GM21576 (cell line): ENCODE measurements at regions not wholly inside any gene's neighbourhood (a gene's known extent, or its start where the extent isn't known, plus 50 kb on each side); places are given as distances from the start of the nearest gene placed in this dataset.

Source experiments
- ATAC-seq: cut with Tn5 transposase; IDR thresholded peaks from one replicate; pipeline ENCODE4 v1.9.1; 2021; ENCODE audit warnings: mild to moderate bottlenecking, moderate library complexity; ENCODE audit not compliant: unreplicated experiment

DNA sequence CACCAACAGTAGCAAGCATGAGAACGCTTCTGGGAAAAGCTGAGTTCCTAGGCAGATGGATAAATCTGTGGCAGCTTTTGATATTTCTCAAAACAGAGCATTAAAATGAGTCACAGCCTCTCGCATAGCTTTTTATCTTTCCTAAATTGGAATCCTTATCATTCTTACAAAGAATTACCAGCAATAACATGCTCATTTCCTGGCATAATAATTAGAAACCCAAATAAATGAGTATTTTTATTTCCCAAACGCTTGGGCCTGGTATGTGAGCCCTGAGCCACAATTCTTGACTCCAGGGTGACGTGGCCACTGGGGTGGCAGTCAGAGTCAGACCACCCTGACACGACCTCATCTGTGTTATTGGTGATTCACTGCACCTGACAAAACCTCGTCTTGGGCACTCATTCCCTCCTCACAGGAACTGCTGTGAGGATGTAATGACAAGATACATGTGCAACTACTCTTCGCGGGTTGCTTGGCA is 210.7 kb downstream of the ARL4C start:
- ATAC-seq, result no peak

DNA sequence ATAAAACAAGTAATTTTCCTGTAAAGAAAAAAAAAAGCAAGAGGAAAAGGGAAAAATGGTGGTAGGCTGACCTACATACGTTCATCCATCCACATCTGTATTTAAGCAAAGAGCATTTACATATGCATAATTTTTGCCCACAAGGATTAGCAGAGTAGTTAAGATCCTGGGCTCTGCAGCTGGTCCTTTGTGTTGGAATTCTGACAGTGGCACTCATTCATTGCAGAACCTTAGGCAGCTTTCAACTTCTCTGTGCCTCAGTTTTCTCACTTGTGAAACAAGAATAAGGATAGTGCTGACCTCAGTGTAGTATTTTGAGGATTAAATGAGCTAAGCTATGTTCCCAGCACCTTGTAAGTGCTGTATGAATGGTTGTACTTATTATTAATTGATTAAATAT is 211.3 kb downstream of the ARL4C start:
- no peak for ATAC-seq

DNA sequence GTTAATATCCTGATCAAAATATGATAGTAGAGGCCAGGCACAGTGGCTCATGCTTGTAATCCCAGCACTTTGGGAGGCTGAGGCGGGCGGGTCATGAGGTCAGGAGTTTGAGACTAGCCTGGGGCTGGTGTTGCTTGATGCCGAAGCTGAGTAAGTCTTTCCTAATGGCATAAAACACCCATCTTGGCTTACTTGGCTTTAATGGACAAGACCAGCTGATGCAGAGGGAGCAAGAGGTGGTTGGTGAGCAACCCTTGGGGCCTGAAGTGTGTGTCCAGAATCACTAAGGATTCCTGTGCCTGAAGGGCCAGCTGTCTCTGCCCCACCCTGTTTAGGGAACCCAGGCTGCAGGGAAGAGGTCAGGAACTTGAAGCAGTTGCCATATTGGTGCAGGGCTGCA is 217.2 kb downstream of the ARL4C start:
- no peak for ATAC-seq

DNA sequence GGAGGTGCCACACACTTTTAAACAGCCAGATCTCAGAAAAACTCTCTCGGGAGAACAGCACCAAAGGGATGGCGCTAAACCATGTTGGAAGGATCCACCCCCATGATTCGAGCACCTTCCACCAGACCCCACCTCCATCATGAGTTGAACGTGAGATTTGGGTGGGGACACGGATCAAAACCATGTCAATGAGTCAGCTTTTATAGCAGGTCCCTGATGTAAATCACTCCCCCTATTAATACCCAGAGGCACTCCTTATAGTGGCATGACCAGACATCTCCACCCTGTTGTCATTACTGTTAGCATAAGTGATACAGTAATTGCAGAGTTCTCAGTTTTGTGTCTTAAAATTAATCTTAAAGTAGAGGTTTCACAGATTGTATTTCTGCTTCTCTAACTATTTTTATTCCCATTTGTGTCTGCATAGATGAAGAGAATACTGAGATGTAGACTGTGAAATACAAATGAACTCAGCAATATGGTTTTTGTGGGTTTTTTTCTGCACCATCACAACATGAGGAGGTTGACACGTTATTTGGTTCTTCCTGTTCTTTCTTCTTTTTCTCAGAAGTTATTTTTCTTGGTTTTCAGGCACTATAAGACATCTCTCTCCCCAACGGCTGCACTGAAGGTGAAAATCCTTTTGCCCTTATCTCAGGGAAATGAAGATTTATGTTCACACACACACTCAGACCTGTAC is 218.2 kb downstream of the ARL4C start:
- no peak for ATAC-seq

DNA sequence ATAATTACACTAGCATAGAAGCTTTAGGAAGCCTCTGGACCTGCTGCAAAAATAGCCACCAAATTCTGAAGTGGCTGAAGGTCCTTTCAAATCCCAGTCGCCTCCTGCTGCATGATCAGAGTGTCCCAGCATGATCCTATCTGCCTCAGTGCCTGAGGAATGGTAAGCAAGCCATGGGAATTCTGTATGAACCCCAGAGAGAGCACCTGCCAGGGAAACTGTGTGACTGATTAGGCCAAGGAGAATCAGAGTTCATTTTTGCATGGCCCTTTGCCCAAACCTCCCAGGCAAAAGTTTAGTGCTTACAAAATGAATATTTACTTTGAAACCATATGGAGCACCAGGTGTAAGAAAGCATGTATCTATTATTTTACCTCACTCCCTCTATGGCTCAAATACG is 221.4 kb downstream of the ARL4C start:
- no peak for ATAC-seq

DNA sequence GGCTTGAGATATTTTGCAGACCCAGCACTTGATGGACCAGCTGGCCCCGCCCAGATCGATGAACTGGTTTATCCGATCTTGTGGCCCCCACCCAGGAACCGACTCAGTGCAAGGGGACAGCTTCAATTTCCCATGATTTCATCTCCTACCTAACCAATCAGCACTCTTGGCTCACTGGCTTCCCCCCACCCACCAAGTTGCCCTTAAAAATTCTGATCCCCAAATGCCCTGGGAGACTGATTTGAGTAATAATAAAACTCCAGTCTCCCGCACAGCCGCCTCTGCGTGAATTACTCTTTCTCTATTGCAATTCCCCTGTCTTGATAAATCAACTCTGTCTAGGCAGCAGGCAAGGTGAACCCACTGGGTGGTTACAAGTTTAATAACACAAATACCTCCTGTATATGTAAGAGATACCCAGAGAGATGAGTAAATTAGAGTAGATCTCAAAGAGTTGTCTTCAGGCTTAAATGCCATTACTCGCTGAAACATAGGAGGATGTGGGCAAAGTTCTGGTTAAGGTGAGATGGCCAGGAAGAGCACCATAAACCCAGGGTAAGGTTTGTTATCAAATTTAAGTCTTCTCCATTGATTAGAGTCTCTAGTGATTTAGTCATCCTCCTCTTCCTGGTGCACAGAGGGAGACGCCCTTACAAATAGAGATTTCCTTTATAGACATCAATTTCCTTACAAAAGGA is 222.8 kb downstream of the ARL4C start:
- no peak for ATAC-seq

DNA sequence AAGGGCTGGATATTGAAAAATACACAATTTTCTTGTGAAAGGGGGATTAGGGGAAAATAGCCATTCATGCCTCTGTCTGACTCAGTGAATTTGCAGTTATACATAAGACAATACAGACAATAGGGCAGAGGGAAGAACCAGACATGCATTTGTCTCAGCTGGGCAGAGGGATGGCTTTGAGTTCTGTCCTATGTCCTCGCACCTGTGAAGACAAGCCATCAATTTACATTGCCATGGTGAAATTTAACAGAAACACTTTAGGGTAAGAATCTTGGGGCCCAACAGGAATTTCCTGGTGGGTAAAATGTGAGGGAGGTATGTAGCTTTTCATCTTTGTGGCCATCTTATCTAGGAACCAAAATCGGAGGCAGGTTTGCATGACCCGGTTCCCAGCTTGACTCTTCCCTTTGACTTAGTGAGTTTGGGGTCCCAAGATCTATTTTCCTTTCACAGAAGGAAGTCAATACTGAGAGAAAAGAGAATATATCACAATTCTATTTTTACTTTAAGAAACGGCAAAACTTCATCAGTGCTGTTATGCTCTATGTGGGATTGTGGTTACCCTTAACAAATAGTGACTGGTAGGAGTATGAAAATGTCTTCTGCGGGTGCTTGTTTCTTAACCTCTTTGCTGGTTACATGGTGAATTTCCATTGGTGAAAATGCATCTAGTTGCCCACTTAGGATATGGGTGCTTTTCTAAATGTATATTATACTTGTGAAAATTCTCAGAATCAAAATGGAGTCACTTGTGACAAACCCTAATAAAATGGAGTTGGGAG is 221.8 kb downstream of the SPP2 start:
- ATAC-seq, result no peak

DNA sequence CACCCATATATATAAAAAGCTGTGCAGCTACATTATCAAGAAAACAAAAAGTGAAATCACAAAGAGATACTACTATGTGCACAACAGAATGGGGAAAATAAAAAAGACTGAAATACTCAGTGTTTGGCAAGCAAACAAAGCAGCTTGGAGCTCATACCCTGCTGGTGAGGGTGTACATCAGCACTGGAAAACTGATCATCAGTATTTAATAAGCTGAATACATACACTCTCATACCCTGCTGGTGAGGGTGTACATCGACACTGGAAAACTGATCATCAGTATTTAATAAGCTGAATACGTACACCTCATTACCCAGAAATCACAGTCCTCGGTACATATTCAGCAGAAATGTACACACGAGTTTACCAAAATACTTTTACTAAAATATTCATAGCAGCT is 220.8 kb downstream of the SPP2 start:
- no peak for ATAC-seq

DNA sequence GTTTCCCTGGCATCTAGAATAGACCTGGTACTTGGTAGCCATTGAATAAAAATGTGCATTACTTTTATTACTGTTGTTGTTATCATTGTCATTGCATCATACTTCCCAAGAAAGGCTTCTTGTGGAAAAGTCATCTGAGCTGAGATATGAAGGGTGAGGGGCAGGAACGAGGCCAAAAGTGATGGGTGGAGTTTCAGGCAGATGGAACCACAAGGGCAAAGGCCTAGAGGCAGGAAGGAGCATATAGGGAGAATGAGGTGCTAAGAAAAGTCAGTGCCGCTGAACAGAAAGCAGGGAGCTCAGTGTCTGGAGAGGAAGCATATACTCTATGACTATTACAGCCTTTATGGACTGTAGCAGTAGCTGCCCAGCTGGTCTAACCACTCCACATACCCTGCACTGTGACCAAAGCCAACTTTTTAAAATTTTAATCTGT is 219.3 kb downstream of the SPP2 start:
- no peak for ATAC-seq

DNA sequence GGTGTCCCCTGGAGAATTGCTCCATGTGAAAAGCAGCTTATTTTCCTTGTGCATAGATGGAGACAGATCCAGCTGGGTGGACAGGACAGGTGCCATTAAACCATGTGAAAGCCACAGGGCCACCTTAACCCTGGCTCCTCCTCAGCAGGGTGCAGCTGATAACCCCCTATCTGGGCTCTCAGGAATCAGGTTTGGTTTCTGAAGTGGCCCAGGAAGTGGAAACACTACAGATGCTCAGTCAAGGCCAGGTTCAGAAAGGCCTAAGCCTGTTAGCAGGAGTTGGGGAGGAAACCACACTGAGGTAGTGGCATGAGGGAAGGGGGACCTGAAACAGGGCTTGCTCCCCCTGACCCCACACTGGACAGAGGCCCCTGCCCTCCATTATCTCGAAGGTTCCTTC is 217.0 kb downstream of the SPP2 start:
- no peak for ATAC-seq

DNA sequence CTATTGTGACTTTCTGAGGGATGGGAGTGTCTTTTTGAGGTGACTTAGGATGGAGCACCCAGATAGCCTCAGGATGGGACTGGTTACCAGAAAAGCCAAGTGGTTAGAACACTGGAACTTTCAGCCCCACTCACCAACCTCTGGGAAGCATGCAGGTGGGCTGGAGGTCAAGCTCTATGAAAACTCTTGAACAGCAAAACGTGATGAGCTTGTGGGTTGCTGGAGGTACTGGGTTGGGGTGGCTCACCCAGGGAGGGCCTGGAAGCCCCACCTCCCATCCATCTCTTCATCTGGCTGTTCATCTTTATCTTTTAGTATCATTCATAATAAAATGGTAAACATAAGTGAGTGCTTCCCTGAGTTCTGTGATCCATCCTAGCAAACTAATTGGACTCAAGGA is 216.4 kb downstream of the SPP2 start:
- ATAC-seq, result no peak

DNA sequence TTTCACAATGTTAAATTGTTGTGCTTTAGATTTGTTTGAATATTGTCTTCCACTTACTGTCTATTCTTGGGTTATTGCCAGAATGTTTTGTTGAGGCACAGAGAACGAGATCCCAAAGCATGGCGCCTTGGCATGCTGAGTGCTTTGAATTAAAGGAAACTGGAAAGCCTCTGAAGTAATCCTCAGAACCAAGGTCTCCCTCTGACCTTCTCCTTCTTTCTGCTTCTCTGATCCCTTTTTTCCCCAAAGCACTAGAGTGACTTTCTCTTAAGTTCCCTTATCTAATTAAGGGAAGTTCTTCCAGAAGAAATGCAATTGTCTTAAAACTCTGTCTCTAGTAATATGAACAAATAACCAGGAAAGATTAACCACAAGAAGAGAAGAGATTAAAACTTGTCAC is 214.7 kb downstream of the SPP2 start:
- ATAC-seq, result no peak

DNA sequence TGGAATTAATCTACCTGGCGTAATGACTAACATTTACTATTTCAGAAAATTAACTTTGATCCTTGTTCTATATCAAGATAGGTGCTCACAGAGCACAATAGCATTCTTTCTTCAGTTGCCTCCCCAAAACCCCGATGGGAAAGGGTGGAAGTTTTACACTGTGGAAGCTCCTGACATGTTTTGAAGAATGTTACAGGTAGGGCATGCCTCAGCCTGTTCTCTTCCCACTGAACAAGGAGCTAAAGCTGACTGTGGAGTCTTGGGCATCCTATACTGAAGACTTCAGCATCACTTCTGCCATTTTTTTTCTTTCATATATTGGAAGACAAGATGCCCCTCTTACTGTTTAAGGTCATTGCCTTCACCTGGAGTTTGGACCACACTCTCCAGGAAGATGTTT is 211.2 kb downstream of the SPP2 start:
- no peak for ATAC-seq

DNA sequence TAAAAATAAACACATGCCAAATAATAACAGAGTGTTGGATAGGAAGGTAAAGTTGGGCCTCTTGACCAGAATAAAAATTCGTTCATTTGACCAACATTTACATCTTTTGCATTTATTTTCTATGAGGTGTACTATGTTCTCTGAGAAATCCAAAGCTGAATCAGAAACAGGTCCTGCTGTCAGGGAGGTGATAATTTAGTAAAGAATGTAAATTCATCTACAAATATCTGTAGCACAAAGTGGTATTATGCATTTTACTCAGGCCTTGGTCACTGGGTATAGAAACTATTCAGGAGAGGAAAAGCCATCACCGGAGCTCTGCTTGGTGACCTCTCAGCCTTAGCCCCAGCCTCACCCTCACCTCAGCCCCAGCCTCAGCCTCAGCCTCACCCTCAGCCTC is 208.9 kb downstream of the SPP2 start:
- no peak for ATAC-seq

DNA sequence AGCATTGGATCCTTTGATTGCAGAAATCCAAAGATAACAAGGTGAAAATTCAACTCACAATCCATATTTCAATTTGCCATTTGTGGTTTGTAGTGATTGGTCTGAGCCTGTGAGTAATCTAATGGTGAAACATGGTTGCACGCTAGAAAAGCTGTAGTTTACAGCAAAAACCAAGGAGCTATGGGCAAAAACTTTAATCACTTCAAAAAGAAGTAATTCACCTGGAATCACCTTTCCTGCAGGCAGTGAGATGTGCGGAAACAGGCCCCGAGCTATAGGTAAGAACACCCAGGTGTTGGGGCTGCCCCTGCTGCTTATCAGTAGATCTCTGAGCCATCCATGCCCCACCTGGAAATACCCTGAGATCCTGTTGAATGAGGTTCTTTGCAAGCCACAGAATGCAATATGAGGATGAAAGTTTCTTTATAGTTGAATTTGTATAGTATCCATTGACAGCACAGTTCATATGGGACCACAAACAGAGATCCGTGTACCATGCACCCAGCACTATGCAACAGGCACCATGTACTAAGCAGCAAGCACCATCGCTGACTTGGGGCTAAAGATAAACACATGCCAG is 208.2 kb downstream of the SPP2 start:
- no peak for ATAC-seq

DNA sequence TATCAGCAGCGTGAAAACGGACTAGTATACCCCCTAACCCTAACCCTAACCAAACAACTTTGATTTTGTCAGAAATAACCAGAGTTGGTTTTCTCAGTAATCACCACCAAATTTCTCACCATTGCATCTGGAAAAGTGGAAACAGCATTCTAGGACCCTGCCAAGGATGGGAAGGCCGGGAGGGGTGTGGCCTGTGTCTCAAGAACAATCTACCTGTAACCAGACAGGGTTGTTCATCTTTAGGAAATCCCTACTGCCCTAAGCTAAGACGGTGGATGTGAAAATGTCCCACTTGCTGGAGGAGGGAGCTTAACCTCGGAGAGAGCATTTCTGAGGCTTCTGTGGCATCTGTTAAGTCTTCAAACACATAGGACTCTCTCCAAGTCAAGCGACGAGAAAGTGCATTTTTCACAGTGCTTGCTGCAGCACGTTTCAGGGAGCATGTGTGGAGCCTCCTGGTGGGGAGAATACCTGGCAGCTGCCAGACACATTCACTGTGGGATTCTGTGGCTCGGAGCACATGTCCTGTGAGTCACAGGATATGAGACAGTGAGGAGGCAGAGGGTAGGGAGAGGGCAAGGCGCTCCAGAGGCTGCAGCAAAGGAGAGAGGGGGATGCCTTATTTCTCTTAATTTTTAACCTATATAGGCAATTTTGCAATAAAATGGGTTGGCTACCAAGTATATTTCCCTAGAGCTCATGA is 207.5 kb downstream of the SPP2 start:
- no peak for ATAC-seq

DNA sequence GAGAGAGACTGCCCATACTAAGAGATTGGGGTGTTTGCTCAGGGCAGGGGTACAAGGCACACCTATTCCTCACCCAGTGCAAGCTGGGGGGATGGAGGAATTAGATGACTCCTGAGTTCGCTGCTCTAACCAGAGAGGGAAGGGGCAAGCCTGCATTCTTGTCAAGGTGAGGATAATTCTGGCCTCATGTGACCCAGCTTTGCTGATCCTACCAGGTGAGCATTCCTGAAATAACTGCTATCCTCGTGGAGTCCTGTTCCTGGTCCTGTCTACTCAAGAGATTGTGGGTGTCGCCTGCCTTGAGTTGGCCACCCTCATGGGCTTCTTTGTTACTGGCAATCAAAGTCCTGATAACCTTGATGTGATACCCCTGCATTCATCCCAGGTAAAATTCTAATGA is 206.0 kb downstream of the SPP2 start:
- ATAC-seq, result no peak

DNA sequence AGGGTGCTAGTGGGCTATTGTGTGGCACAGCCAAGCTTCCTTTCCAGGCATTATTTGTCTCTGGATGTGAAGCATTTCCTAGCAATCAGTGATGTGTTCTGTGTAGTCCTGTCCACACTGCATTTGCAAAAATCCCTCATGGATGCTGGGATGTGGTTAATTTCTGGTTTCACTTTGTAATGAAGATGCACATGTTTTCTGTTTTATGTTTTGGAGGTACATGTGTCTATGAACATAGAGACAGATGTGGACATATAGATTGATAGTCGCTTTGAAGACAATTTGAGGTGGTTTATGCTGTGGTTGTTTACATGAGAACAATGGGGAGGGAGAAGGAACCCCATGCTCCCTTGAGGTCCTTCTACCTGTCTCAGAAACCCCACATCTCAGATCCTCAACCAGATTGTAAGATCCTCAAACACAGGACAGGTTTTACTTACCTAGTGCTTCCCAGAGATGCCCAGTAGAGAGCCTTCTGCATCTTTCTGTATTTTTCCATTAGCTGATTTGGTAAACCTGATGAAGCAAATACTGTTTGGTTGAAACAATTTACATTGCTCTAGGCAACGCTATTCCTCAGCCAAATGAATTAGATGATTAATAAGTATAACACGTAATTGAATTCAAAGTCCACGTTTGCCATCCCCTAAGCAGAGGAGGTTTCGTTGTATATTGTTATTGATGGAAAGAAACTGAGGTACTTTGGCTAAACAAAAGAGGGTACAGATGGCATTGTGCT is 204.4 kb downstream of the SPP2 start:
- ATAC-seq, result no peak

DNA sequence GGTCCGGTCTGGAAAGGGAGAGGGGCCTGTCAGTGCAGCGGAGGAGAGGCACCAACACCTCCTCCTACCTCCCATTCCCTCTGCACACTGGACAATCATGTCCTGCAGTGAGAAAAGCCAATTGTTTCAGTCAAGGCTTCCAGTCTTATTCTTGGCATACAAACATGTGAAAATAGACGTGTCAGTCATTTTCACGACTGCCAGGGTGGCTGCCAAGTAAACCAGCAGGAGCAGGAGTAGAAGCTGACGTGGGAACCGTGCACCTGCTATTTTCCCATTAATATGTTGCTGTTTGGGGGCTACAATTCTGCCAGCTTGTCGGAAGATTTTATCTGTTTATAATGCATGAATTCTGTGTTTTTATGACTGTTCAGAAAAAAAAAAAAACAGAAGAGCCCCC is 202.3 kb downstream of the SPP2 start:
- ATAC-seq, result no peak
